WERI-Rb-1 (cell line): ENCODE measurements at regions not wholly inside any gene's neighbourhood (a gene's known extent, or its start where the extent isn't known, plus 50 kb on each side); places are given as distances from the start of the nearest gene placed in this dataset.

Experiments used
- DNase-seq: peaks from one replicate; pipeline ENCODE4 v3.0.0-alpha.2; 2020
- H3K27ac ChIP-seq: fragments of 250-450 bp; sonication (Bioruptor Pico); 2 replicates; pipeline ENCODE4 v1.5.1; 2020; ENCODE audit warnings: mild to moderate bottlenecking, moderate library complexity
- H3K27me3 ChIP-seq: fragments of 250-450 bp; sonication (Bioruptor Pico); 2 replicates; pipeline ENCODE4 v1.5.1; 2021; ENCODE audit warnings: mild to moderate bottlenecking, low read depth, moderate library complexity; ENCODE audit not compliant: insufficient read depth, severe bottlenecking
- H3K36me3 ChIP-seq: fragments of 250-450 bp; sonication (Bioruptor Pico); 2 replicates; pipeline ENCODE4 v1.5.1; 2020; ENCODE audit warnings: mild to moderate bottlenecking, moderate library complexity
- H3K4me3 ChIP-seq: 2 replicates; pipeline ENCODE4 v1.5.1; 2011; ENCODE audit warnings: low read depth, mild to moderate bottlenecking, control low read depth, low read length
- H3K9me3 ChIP-seq: fragments of 250-450 bp; sonication (Bioruptor Pico); 2 replicates; pipeline ENCODE4 v1.5.1; 2021; ENCODE audit warnings: mild to moderate bottlenecking, moderate library complexity; ENCODE audit not compliant: severe bottlenecking
- CTCF ChIP-seq: IDR thresholded peaks from 2 replicates; pipeline ENCODE4 v1.5.1; 2011; ENCODE audit warnings: low read depth, mild to moderate bottlenecking, control low read depth, inconsistent platforms, low read length

DNA sequence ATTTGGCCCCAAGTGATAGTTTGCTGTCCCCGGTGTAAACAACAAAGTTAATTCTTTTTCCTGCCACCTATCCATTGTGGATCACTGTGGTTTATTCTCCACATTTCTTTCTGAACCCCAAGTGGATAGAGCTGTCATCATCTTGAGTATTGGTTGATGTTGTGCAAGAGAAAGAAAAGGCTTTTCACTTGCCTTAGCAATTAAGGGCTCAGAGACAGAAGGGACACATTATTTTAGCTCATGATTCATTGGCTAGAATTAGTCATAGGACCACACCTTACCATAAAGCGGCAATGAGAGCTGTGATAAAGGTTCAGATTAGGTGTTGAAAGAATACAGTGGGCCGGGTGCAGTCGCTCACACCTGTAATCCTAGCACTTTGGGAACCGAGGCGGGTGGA lies 442.1 kb upstream of the DCC start:
- no peak for DNase-seq
- no peaks in the 10 kb centered on the region for H3K27me3 ChIP-seq
- H3K27ac ChIP-seq, result no peak overlapping the region
- no peak overlapping the region for H3K4me3 ChIP-seq
- no peaks in the 10 kb centered on the region for H3K36me3 ChIP-seq
- no peaks in the 10 kb centered on the region for H3K9me3 ChIP-seq
- no peak for TF ChIP-seq CTCF

- H3K27ac ChIP-seq, result no peak overlapping the region
- DNase-seq, result no peak
- TF ChIP-seq CTCF, result no peak
Measured at GRCh38 chr18:51907687-51908597, 432.1 kb upstream of the DCC start.

DNA sequence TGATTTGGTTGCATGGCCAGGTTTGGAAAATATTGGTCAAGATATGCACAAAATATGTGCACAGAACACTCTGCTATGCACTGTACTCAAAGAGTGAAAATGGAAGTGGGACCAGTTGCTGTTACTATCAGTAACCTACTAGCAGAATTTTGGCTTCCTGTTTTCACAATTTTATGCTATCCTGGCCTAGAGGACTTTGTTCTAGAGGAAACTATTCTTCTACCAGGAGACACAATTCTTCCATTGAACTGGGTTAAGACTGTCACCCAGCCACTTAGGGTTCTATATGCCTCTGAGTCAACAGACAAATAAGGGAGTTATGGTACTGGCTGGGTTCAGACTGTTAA lies 431.4 kb upstream of the DCC start:
- Histone ChIP-seq H3K4me3 (no peak overlapping the region), H3K36me3 (no peaks in the 10 kb centered on the region), H3K27me3 (no peaks in the 10 kb centered on the region), H3K9me3 (no peaks in the 10 kb centered on the region), H3K27ac (no peak overlapping the region)
- no peak for DNase-seq
- no peak for TF ChIP-seq CTCF

More at GRCh38 chr18:51907687-51908597, 432.1 kb upstream of the DCC start:
- Histone ChIP-seq H3K4me3 (no peak overlapping the region), H3K9me3 (no peaks in the 10 kb centered on the region), H3K36me3 (no peaks in the 10 kb centered on the region), H3K27me3 (no peaks in the 10 kb centered on the region)

DNA sequence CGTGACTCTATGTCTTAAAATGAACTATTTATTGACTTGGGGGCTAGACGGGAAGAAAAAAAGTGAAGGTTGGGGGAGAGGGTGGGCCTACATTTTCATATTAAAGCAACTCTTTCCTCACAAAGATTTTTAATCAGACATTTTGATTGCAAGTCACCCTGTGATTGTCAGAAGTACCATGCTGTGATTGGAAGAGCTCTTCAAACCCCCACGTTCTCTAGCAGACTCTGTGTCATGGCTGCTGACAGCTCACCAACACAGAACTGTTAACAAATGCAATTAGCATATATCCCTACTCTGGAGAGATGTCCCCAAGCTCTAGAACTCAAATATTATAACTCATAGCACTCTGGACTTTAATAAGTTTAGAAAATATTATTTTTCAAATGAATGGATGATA lies 428.4 kb upstream of the DCC start:
- Histone ChIP-seq H3K27me3 (no peaks in the 10 kb centered on the region), H3K36me3 (no peaks in the 10 kb centered on the region), H3K27ac (no peak overlapping the region), H3K9me3 (no peaks in the 10 kb centered on the region), H3K4me3 (no peak overlapping the region)
- no peak for DNase-seq
- no peak for TF ChIP-seq CTCF

DNA sequence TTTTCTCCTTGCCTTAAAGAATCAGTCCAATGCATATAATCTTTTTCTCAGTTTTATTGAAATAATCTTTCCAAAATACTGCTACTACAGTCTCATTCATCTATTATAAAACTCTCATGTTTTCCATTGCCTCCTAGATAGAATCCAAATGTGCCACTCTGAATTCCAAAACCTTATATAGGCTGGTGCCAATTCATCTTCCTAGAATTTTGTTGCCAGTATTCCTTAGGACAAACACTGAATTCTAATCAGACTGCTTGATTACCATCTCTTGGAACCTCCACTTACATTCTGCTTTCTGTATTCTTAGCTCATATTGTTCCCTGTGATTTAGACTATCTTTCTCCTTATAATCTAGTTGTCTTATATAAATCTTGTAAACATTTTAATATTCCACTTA lies 427.6 kb upstream of the DCC start:
- H3K4me3 ChIP-seq, result no peak overlapping the region
- TF ChIP-seq CTCF, result no peak
- no peak for DNase-seq
- H3K27ac ChIP-seq, result no peak overlapping the region
- no peaks in the 10 kb centered on the region for H3K36me3 ChIP-seq
- no peaks in the 10 kb centered on the region for H3K9me3 ChIP-seq
- no peaks in the 10 kb centered on the region for H3K27me3 ChIP-seq

GRCh38 chr18:51915176-51915575 lies 424.8 kb upstream of the DCC start:
- no peak for DNase-seq
- no peak for TF ChIP-seq CTCF
- H3K36me3 ChIP-seq, result no peaks in the 10 kb centered on the region
- H3K27ac ChIP-seq, result no peak overlapping the region
- H3K9me3 ChIP-seq, result no peaks in the 10 kb centered on the region
- H3K4me3 ChIP-seq, result no peak overlapping the region
- H3K27me3 ChIP-seq, result no peaks in the 10 kb centered on the region
